HUES48 (cell line): ENCODE measurements at regions not wholly inside any gene's neighbourhood (a gene's known extent, or its start where the extent isn't known, plus 50 kb on each side); places are given as distances from the start of the nearest gene placed in this dataset.

ENCODE experiments used
- H3K27ac ChIP-seq: one replicate; pipeline ENCODE4 v1.7.0; 2013; ENCODE audit warnings: low read depth, low read length, inconsistent platforms
- H3K27me3 ChIP-seq: 2 replicates; pipeline ENCODE4 v1.6.1; 2013; ENCODE audit warnings: mild to moderate bottlenecking, low read length; ENCODE audit not compliant: control insufficient read depth, insufficient read depth
- H3K36me3 ChIP-seq: 2 replicates; pipeline ENCODE4 v1.6.1; 2013; ENCODE audit warnings: low read length; ENCODE audit not compliant: control insufficient read depth, insufficient read depth
- H3K4me1 ChIP-seq: 2 replicates; pipeline ENCODE4 v1.6.1; 2013; ENCODE audit warnings: mild to moderate bottlenecking, low read length; ENCODE audit not compliant: control insufficient read depth, insufficient read depth
- H3K4me3 ChIP-seq: 2 replicates; pipeline ENCODE4 v1.5.1; 2013; ENCODE audit warnings: mild to moderate bottlenecking, low read depth, low read length
- H3K9ac ChIP-seq: 2 replicates; pipeline ENCODE4 v1.6.1; 2013; ENCODE audit warnings: mild to moderate bottlenecking, low read depth, low read length, moderate library complexity
- H3K9me3 ChIP-seq: 2 replicates; pipeline ENCODE4 v1.6.1; 2013; ENCODE audit warnings: low read length; ENCODE audit not compliant: control insufficient read depth, insufficient read depth

GRCh38 chr14:101150039-101150610, 246.6 kb upstream of the RTL1 start:
- Histone ChIP-seq H3K27me3 (peaks cover 3% of the 10 kb centered on the region; the same call in 1 of the 2 replicates), H3K4me1 (peaks cover 15% of the 10 kb centered on the region; the same call in 1 of the 2 replicates), H3K9me3 (no peaks in the 10 kb centered on the region), H3K27ac (no peak overlapping the region), H3K4me3 (no peak overlapping the region), H3K36me3 (no peaks in the 10 kb centered on the region), H3K9ac (no peak overlapping the region)

- Histone ChIP-seq H3K4me3 (no peak overlapping the region), H3K27ac (no peak overlapping the region), H3K27me3 (peaks cover 3% of the 10 kb centered on the region; the same call in 1 of the 2 replicates), H3K9ac (no peak overlapping the region), H3K9me3 (no peaks in the 10 kb centered on the region), H3K36me3 (no peaks in the 10 kb centered on the region), H3K4me1 (peaks cover 15% of the 10 kb centered on the region; the same call in 1 of the 2 replicates)
Measured at GRCh38 chr14:101151226-101151926, 247.9 kb upstream of the RTL1 start.

- H3K9ac ChIP-seq: no peak overlapping the region
- H3K27ac ChIP-seq: no peak overlapping the region
- H3K27me3 ChIP-seq: peaks cover 3% of the 10 kb centered on the region; the same call in 1 of the 2 replicates
- no peaks in the 10 kb centered on the region for H3K9me3 ChIP-seq
- no peak overlapping the region for H3K4me3 ChIP-seq
- no peaks in the 10 kb centered on the region for H3K36me3 ChIP-seq
- peaks cover 15% of the 10 kb centered on the region; the same call in 1 of the 2 replicates for H3K4me1 ChIP-seq
Measured at GRCh38 chr14:101151927-101152305, 248.4 kb upstream of the RTL1 start.

- peaks cover 15% of the 10 kb centered on the region; the same call in 1 of the 2 replicates for H3K4me1 ChIP-seq
Measured at GRCh38 chr14:101152855-101153254, 249.3 kb upstream of the RTL1 start.

GRCh38 chr14:101153691-101154090, 250.2 kb upstream of the RTL1 start:
- Histone ChIP-seq H3K9me3 (no peaks in the 10 kb centered on the region), H3K27me3 (peaks cover 3% of the 10 kb centered on the region; the same call in 1 of the 2 replicates), H3K27ac (no peak overlapping the region), H3K9ac (no peak overlapping the region), H3K36me3 (no peaks in the 10 kb centered on the region), H3K4me3 (no peak overlapping the region), H3K4me1 (peaks cover 15% of the 10 kb centered on the region; the same call in 1 of the 2 replicates)

More at GRCh38 chr14:101152855-101153254, 249.3 kb upstream of the RTL1 start:
- no peaks in the 10 kb centered on the region for H3K36me3 ChIP-seq
- H3K9ac ChIP-seq: no peak overlapping the region
- no peaks in the 10 kb centered on the region for H3K9me3 ChIP-seq
- peaks cover 3% of the 10 kb centered on the region; the same call in 1 of the 2 replicates for H3K27me3 ChIP-seq
- no peak overlapping the region for H3K4me3 ChIP-seq
- no peak overlapping the region for H3K27ac ChIP-seq

- no peaks in the 10 kb centered on the region for H3K27me3 ChIP-seq
- H3K36me3 ChIP-seq: no peaks in the 10 kb centered on the region
- peaks cover 5% of the 10 kb centered on the region; the same call in 1 of the 2 replicates for H3K4me1 ChIP-seq
- no peaks in the 10 kb centered on the region for H3K9me3 ChIP-seq
- H3K27ac ChIP-seq: no peak overlapping the region
- H3K4me3 ChIP-seq: no peak overlapping the region
- H3K9ac ChIP-seq: no peak overlapping the region
Measured at GRCh38 chr14:101155575-101155974, 252.1 kb upstream of the RTL1 start.

- no peak overlapping the region for H3K27ac ChIP-seq
- peaks cover 19% of the 10 kb centered on the region for H3K9me3 ChIP-seq
- H3K4me1 ChIP-seq: no peaks in the 10 kb centered on the region
- H3K27me3 ChIP-seq: no peaks in the 10 kb centered on the region
- no peaks in the 10 kb centered on the region for H3K36me3 ChIP-seq
- H3K4me3 ChIP-seq: no peak overlapping the region
- no peak overlapping the region for H3K9ac ChIP-seq
Measured at GRCh38 chr14:101167428-101167827, 263.9 kb upstream of the RTL1 start.

GRCh38 chr14:101169267-101169666, 265.7 kb upstream of the RTL1 start:
- H3K27ac ChIP-seq: no peak overlapping the region
- H3K4me1 ChIP-seq: no peaks in the 10 kb centered on the region
- no peaks in the 10 kb centered on the region for H3K36me3 ChIP-seq
- H3K9me3 ChIP-seq: peaks cover 23% of the 10 kb centered on the region
- no peak overlapping the region for H3K9ac ChIP-seq
- no peak overlapping the region for H3K4me3 ChIP-seq
- H3K27me3 ChIP-seq: no peaks in the 10 kb centered on the region

- Histone ChIP-seq H3K9me3 (peaks cover 13% of the 10 kb centered on the region), H3K9ac (no peak overlapping the region), H3K36me3 (no peaks in the 10 kb centered on the region), H3K27ac (no peak overlapping the region), H3K27me3 (no peaks in the 10 kb centered on the region), H3K4me1 (no peaks in the 10 kb centered on the region), H3K4me3 (no peak overlapping the region)
Measured at GRCh38 chr14:101171650-101172049, 268.1 kb upstream of the RTL1 start.

- H3K36me3 ChIP-seq: no peaks in the 10 kb centered on the region
- 0 out of 2 replicates have a peak, but pooled peaks cover 4% of the 10 kb centered on the region for H3K9me3 ChIP-seq
- no peak overlapping the region for H3K9ac ChIP-seq
- H3K4me1 ChIP-seq: no peaks in the 10 kb centered on the region
- no peak overlapping the region for H3K27ac ChIP-seq
- H3K27me3 ChIP-seq: no peaks in the 10 kb centered on the region
- H3K4me3 ChIP-seq: no peak overlapping the region
Measured at GRCh38 chr14:101173698-101174521, 270.4 kb upstream of the RTL1 start.

- no peak overlapping the region for H3K27ac ChIP-seq
- H3K4me3 ChIP-seq: no peak overlapping the region
- H3K36me3 ChIP-seq: no peaks in the 10 kb centered on the region
- 0 out of 2 replicates have a peak, but pooled peaks cover 4% of the 10 kb centered on the region for H3K9me3 ChIP-seq
- H3K27me3 ChIP-seq: no peaks in the 10 kb centered on the region
- no peaks in the 10 kb centered on the region for H3K4me1 ChIP-seq
- no peak overlapping the region for H3K9ac ChIP-seq
Measured at GRCh38 chr14:101174522-101174838, 271.0 kb upstream of the RTL1 start.
